DMS79 (cell line): ENCODE measurements at regions not wholly inside any gene's neighbourhood (a gene's known extent, or its start where the extent isn't known, plus 50 kb on each side); places are given as distances from the start of the nearest gene placed in this dataset.
"Not testable (repeated sequence)": the region's sequence is repeated elsewhere in the genome, so short reads cannot be mapped to it uniquely, and the experiment has no call there.

Source experiments
- DNase-seq: peaks from one replicate; lab custom pipeline; 2025; lab: John Stamatoyannopoulos, UW

GRCh38 chr4:151850791-151851213, 90.0 kb upstream of the GATB start:
- DNase-seq: no peak

GRCh38 chr4:151845551-151845950, 84.7 kb upstream of the GATB start:
- DNase-seq: not testable (repeated sequence)

DNA sequence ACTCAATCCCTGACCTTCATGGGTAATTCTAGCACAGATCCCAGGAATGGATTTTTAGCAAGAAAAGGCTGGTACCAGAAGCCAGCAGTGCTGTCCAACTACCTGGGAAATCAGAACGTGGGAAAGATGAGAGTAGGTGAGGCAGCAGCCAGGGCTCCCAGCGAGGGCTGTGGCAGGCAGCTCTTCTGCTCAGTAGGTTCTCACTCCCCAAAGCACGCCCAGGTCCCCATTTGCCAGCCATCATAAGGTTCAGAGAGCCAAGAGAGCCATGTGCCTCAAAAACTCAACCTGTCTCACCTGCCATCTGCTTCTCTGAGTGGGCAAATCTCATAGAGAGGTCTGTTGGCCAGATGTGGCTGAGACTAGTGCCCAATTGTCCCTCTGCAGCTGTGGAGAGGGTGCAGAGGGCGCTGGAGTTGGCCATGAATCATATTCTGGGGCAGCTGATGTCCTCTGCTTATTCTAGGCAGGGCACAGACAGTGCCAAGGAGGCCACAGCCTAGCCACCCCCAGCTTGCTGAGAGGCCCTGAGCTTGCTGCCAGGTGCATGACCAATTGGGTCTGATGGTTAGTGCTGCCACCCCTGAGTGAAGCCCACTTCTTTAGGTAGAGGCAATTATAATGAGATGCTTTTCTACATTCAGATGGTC, 81.7 kb upstream of the GATB start:
- DNase-seq: no peak

GRCh38 chr4:151841107-151841506, 80.3 kb upstream of the GATB start:
- no peak for DNase-seq

DNA sequence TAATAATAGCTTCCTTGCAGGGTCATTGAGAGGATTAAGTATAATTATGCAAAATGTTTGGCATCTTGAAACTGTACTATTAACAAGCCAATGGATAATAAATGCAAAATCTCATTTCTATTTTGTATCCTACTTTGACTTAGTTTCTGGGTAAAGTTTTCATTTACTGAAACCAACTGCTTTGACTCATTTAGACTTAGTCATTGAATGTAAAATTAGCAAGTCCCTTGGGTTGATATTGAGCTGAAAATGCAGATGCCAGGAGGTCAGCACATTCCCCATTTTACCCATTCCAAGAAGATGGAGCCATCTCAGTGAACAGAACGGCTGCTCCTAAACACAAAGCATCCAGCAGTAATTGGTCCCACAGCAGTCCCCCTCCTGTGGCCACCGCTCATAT, 74.7 kb upstream of the GATB start:
- no peak for DNase-seq

DNA sequence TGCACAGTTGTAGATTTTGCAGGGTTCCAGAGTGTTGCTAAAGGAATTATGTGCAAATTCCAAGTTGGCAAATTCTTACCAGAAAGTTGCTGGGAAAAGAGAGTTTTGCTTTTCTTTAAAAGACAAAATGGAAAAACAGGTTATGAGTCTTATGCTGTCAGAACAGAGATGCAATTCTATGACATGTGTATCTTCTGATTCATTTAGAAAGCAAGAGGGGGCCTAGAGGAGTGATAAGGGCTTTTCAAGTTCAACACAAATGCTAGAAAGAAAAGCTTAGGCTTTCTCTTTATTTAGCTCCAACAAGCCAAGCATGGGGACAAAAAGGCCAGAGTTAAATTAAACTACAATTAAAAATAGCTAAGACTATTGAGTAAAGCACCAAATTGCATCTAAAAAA, 72.4 kb upstream of the GATB start:
- DNase-seq: no peak

DNA sequence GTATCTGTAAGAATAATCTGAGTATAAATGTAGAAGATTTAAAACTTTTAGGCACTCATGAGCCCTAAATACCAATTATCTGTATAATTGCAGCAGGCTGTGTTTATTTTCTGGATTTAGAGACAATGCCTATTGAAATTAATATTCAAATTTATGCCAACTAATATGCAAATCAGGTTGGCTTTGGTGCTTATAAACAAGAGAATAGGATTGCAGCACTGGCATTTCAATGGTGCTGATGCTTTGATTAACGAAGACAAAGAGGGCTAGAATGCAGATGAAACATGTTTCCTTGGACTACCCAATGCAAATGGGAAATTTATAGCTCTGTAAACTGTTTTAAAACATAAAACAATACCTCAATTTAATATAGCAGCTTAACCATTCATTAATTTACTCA, 70.7 kb upstream of the GATB start:
- no peak for DNase-seq

DNA sequence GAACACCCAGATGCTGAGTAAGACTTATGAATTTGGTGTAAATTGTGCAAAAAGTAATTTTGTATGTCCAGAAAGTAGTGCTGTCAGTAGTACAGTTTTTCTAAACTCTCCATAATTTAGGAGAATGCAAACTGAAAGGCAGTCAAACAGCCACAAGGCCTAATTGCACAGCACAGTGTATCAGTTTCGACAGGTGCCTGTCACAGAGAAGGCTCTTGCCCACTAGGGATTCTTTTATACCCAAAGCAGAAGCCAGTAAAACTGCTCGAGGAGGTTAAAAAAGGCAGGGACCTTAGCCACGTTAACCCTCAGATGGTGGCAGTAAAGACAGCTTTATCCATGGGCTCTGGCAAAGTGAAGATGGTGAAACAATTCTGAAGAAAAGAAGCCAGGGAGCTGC, 69.4 kb upstream of the GATB start:
- no peak for DNase-seq

GRCh38 chr4:151829309-151829708, 68.5 kb upstream of the GATB start:
- DNase-seq: no peak

GRCh38 chr4:151824656-151825055, 63.8 kb upstream of the GATB start:
- DNase-seq: no peak

- DNase-seq: no peak
Observed at GRCh38 chr4:151822331-151822730, 61.5 kb upstream of the GATB start.

- no peak for DNase-seq
Observed at GRCh38 chr4:151820004-151820403, 59.2 kb upstream of the GATB start.

- DNase-seq: no peak
Observed at GRCh38 chr4:151811403-151811802, 50.6 kb upstream of the GATB start.
